ENCODE measurements at regions not wholly inside any gene's neighbourhood (a gene's known extent, or its start where the extent isn't known, plus 50 kb on each side); places are given as distances from the start of the nearest gene placed in this dataset.

GRCh38 chr6:170232186-170233002, 58.5 kb downstream of the DLL1 start:
- DNase-seq (ENCODE audit: low read depth, low spot score), result no peak

GRCh38 chr6:170231293-170232185, 59.3 kb downstream of the DLL1 start:
- DNase-seq (ENCODE audit: low read depth, low spot score), result no peak

GRCh38 chr6:170230520-170231292, 60.2 kb downstream of the DLL1 start:
- DNase-seq (ENCODE audit: low read depth, low spot score), result no peak

- no peak for DNase-seq (ENCODE audit: low read depth, low spot score)
Measured at GRCh38 chr6:170229851-170230519, 60.9 kb downstream of the DLL1 start.

GRCh38 chr6:170229396-170229795, 61.5 kb downstream of the DLL1 start:
- no peak for DNase-seq (ENCODE audit: low read depth, low spot score)

- DNase-seq (ENCODE audit: low read depth, low spot score), result no peak
Measured at GRCh38 chr6:170228946-170229310, 62.0 kb downstream of the DLL1 start.

- no peak for DNase-seq (ENCODE audit: low read depth, low spot score)
Measured at GRCh38 chr6:170227996-170228945, 62.6 kb downstream of the DLL1 start.

GRCh38 chr6:170227521-170227983, 63.3 kb downstream of the DLL1 start:
- no peak for DNase-seq (ENCODE audit: low read depth, low spot score)

- DNase-seq (ENCODE audit: low read depth, low spot score), result no peak
Measured at GRCh38 chr6:170226647-170227046, 64.2 kb downstream of the DLL1 start.

GRCh38 chr6:170225852-170226417, 64.9 kb downstream of the DLL1 start:
- DNase-seq (ENCODE audit: low read depth, low spot score), result no peak

GRCh38 chr6:170224694-170225660, 65.9 kb downstream of the DLL1 start:
- DNase-seq (ENCODE audit: low read depth, low spot score), result no peak

GRCh38 chr6:170223718-170224693, 66.9 kb downstream of the DLL1 start:
- no peak for DNase-seq (ENCODE audit: low read depth, low spot score)

- DNase-seq (ENCODE audit: low read depth, low spot score), result no peak
Measured at GRCh38 chr6:170222498-170223471, 68.1 kb downstream of the DLL1 start.

- no peak for DNase-seq (ENCODE audit: low read depth, low spot score)
Measured at GRCh38 chr6:170221753-170222400, 69.0 kb downstream of the DLL1 start.

GRCh38 chr6:170221052-170221752, 69.7 kb downstream of the DLL1 start:
- DNase-seq (ENCODE audit: low read depth, low spot score), result no peak
